ENCODE measurements at regions not wholly inside any gene's neighbourhood (a gene's known extent, or its start where the extent isn't known, plus 50 kb on each side); places are given as distances from the start of the nearest gene placed in this dataset.

- TF ChIP-seq KLF1 (tag; IDR thresholded peaks at IDR 0.05) (no peak), TRIM25 (IDR thresholded peaks at IDR 0.05; ENCODE audit: borderline replicate concordance) (no peak)
Measured at GRCh38 chr4:52192721-52193135, 141.6 kb downstream of the SPATA18 start (continued).

- DNase-seq (ENCODE audit: extremely low read depth in 1 of 4, low spot score in 3 of 4) (no peak), ATAC-seq (no peak), FAIRE-seq (no peak)
- Histone ChIP-seq H3K9ac (ENCODE audit: insufficient read depth in 1 of 2, low read depth in 2 of 2, low read length in 2 of 2) (no peak overlapping the region), H3K4me1 (replicated peaks in 1 of 2; ENCODE audit: control insufficient read depth in 2 of 2, insufficient read depth in 2 of 2, low read length in 2 of 2) (no peaks in the 10 kb centered on the region), H3K4me2 (ENCODE audit: insufficient read depth, low read length) (no peak overlapping the region), H3K4me3 (no peak overlapping the region), H3K36me3 (ENCODE audit: control insufficient read depth, insufficient read depth, low read length) (no peaks in the 10 kb centered on the region), H2AFZ (ENCODE audit: low read depth, low read length) (no peak overlapping the region), H3K27me3 (ENCODE audit: control insufficient read depth in 2 of 2, insufficient read depth in 2 of 2, low read length in 2 of 2) (no peaks in the 10 kb centered on the region), H3K27ac (ENCODE audit: extremely low read depth, low read depth, low read length) (no peak overlapping the region), H4K20me1 (replicated peaks; ENCODE audit: control insufficient read depth, insufficient read depth, low read length) (no peaks in the 10 kb centered on the region), H3K9me3 (replicated peaks; ENCODE audit: control insufficient read depth, insufficient read depth, low read depth, low read length) (no peaks in the 10 kb centered on the region), H3K9me1 (ENCODE audit: control insufficient read depth, insufficient read depth, low read length) (no peaks in the 10 kb centered on the region), H3K79me2 (ENCODE audit: control insufficient read depth, insufficient read depth, low read length) (no peaks in the 10 kb centered on the region)
- ChIA-PET POLR2A (no interaction called here), CTCF (ENCODE audit: low intra/inter-chr PET ratio) (no interaction called here)
- intact Hi-C loops (cut with micrococcal nuclease) = no loop called here
- no TSS peak for BruUV-seq (replicated peaks)
- in situ Hi-C loops (cut with MboI) = no loop called here
- 0% methylated on average over 5 of the region's 5 CpGs for WGBS (ENCODE audit: insufficient coverage, low coverage, missing lambda C conversion rate)
- TF ChIP-seq GTF2E2 (tag; IDR thresholded peaks at IDR 0.05) (no peak), E2F8 (IDR thresholded peaks at IDR 0.05; ENCODE audit: low read depth, partially characterized antibody) (no peak), GATAD2B (IDR thresholded peaks at IDR 0.05; ENCODE audit: borderline replicate concordance) (no peak), NRF1 (conservative IDR thresholded peaks at IDR 0.05 in 1 of 2, IDR thresholded peaks at IDR 0.05 in 1 of 2) (no peak), GTF2F1 (IDR thresholded peaks at IDR 0.05; ENCODE audit: low read depth, low read length) (no peak), ZNF318 (IDR thresholded peaks at IDR 0.05; ENCODE audit: borderline replicate concordance in 1 of 2, low read depth in 1 of 2) (no peak), SLC30A9 (CRISPR knock-in tag; IDR thresholded peaks at IDR 0.05) (no peak)
Measured at GRCh38 chr4:52195869-52196268, 144.8 kb downstream of the SPATA18 start.
